H1 (cell line): ENCODE measurements at regions not wholly inside any gene's neighbourhood (a gene's known extent, or its start where the extent isn't known, plus 50 kb on each side); places are given as distances from the start of the nearest gene placed in this dataset.
A peak's percentile ranks its signal among the peaks of the same experiment; 100 is the strongest.

ENCODE experiments used
- CTCF ChIA-PET: fragments of 300-600 bp; sonication (Branson Sonifier 250); formaldehyde crosslinking; loops from one replicate; lab custom pipeline; 2021; ENCODE audit not compliant: partially characterized antibody; lab: Charles Lee
- POLR2A ChIA-PET: fragments of 300-600 bp; sonication (Branson Sonifier 250); formaldehyde crosslinking; loops from one replicate; lab custom pipeline; 2021; ENCODE audit warnings: inconsistent platforms; ENCODE audit not compliant: partially characterized antibody; lab: Charles Lee
- DNase-seq, 2 experiments: peaks; one replicate each; pipeline versions ENCODE4 v3.0.0 to v3.0.0-alpha.2; 2010 to 2022; ENCODE audit warnings: low spot score in 2 of 2, low read depth in 1 of 2, mixed read lengths in 1 of 2
- FAIRE-seq: peaks from 2 replicates; lab custom pipeline; 2011; peaks lifted over from hg19 to GRCh38; lab: Jason Lieb, UNC
- H2AFZ ChIP-seq: 2 replicates; pipeline ENCODE4 v1.8.1; 2012; ENCODE audit warnings: low read length, inconsistent platforms
- H2AK5ac ChIP-seq: 2 replicates; pipeline ENCODE4 v1.6.1; 2013; ENCODE audit warnings: low read depth, low read length
- H2BK120ac ChIP-seq: replicated peaks from 2 replicates; pipeline ENCODE3; 2013; ENCODE audit warnings: low read depth, low read length, inconsistent platforms
- H2BK12ac ChIP-seq: 2 replicates; pipeline ENCODE4 v1.6.1; 2013; ENCODE audit warnings: low read depth, low read length
- H2BK15ac ChIP-seq: 2 replicates; pipeline ENCODE4 v1.6.1; 2013; ENCODE audit warnings: low read length
- H2BK20ac ChIP-seq: 2 replicates; pipeline ENCODE4 v1.6.1; 2013; ENCODE audit warnings: low read length
- H2BK5ac ChIP-seq: 2 replicates; pipeline ENCODE4 v1.6.1; 2013; ENCODE audit warnings: low read depth, low read length
- H3K14ac ChIP-seq: 2 replicates; pipeline ENCODE4 v1.6.1; 2013; ENCODE audit warnings: inconsistent platforms; ENCODE audit not compliant: insufficient read length
- H3K18ac ChIP-seq: 2 replicates; pipeline ENCODE4 v1.6.1; 2013; ENCODE audit warnings: low read length; ENCODE audit errors: extremely low read depth
- H3K23ac ChIP-seq: 2 replicates; pipeline ENCODE4 v1.6.1; 2013; ENCODE audit warnings: inconsistent platforms; ENCODE audit not compliant: insufficient read length
- H3K23me2 ChIP-seq: 2 replicates; pipeline ENCODE4 v1.6.1; 2013; ENCODE audit warnings: low read depth, low read length
- H3K27ac ChIP-seq: 2 replicates; pipeline ENCODE4 v1.6.1; 2011; ENCODE audit warnings: low read depth, low read length, inconsistent platforms
- H3K27me3 ChIP-seq, 4 experiments: replicated peaks in 1 of 4; 1 replicate in 1 of 4; 2 replicates in 3 of 4; pipeline versions ENCODE4 v1.6.1 to v1.8.1; 2011 to 2013; ENCODE audit warnings: low read length in 3 of 4, mild to moderate bottlenecking in 3 of 4, inconsistent platforms in 2 of 4, mixed read lengths in 2 of 4, moderate library complexity in 1 of 4; ENCODE audit not compliant: control insufficient read depth in 3 of 4, insufficient read depth in 3 of 4; ENCODE audit errors: extremely low read depth in 1 of 4
- H3K36me3 ChIP-seq, 4 experiments: 2 replicates each; pipeline versions ENCODE4 v1.6.1 to v1.8.1; 2011 to 2013; ENCODE audit warnings: mild to moderate bottlenecking in 4 of 4, low read length in 3 of 4, moderate library complexity in 2 of 4, control low read depth in 1 of 4, inconsistent platforms in 1 of 4; ENCODE audit not compliant: insufficient read depth in 4 of 4, control insufficient read depth in 2 of 4
- H3K4ac ChIP-seq: replicated peaks from 2 replicates; pipeline ENCODE3; 2013; ENCODE audit warnings: low read length, low read depth, mixed read lengths, inconsistent platforms; ENCODE audit not compliant: insufficient read length
- H3K4me1 ChIP-seq, 4 experiments: replicated peaks in 1 of 4; 1 replicate in 1 of 4; 2 replicates in 3 of 4; pipeline versions ENCODE4 v1.6.1 to v1.8.1; 2011 to 2013; ENCODE audit warnings: low read length in 3 of 4, inconsistent platforms in 2 of 4, mixed read lengths in 1 of 4; ENCODE audit not compliant: insufficient read depth in 4 of 4, control insufficient read depth in 3 of 4
- H3K4me2 ChIP-seq, 2 experiments: 2 replicates each; pipeline versions ENCODE4 v1.6.1 to v1.8.1; 2011 to 2013; ENCODE audit warnings: low read depth in 2 of 2, low read length in 2 of 2, control low read depth in 1 of 2, inconsistent platforms in 1 of 2, mild to moderate bottlenecking in 1 of 2; ENCODE audit not compliant: insufficient read depth in 1 of 2
- H3K4me3 ChIP-seq, 4 experiments: fragments of 200-600, 300-600 bp in 1 of 4; sonication (generic), shearing (Covaris generic), sonication (Bioruptor Twin) in 1 of 4; 2 replicates each; pipeline versions ENCODE4 v1.5.1 to v1.8.1; 2011 to 2016; ENCODE audit warnings: low read length in 4 of 4, low read depth in 3 of 4, control low read depth in 2 of 4, inconsistent platforms in 2 of 4, mild to moderate bottlenecking in 2 of 4, mixed read lengths in 1 of 4, moderate library complexity in 1 of 4; ENCODE audit not compliant: insufficient read depth in 2 of 4; ENCODE audit errors: extremely low read depth in 1 of 4
- H3K56ac ChIP-seq: replicated peaks from 2 replicates; pipeline ENCODE3; 2013; ENCODE audit warnings: low read depth, mild to moderate bottlenecking, mixed read lengths, low read length, inconsistent platforms; ENCODE audit not compliant: insufficient read length
- H3K79me1 ChIP-seq: 2 replicates; pipeline ENCODE4 v1.6.1; 2013; ENCODE audit warnings: low read depth, low read length, control low read depth
- H3K79me2 ChIP-seq, 2 experiments: 2 replicates each; pipeline versions ENCODE4 v1.6.1 to v1.8.1; 2012 to 2013; ENCODE audit warnings: low read length in 2 of 2, mild to moderate bottlenecking in 2 of 2, inconsistent platforms in 1 of 2; ENCODE audit not compliant: insufficient read depth in 2 of 2, control insufficient read depth in 1 of 2
- H3K9ac ChIP-seq, 4 experiments: replicated peaks in 1 of 4; 1 replicate in 1 of 4; 2 replicates in 3 of 4; pipeline versions ENCODE4 v1.6.1 to v1.8.1; 2011 to 2013; ENCODE audit warnings: low read depth in 3 of 4, low read length in 3 of 4, control low read depth in 2 of 4, mild to moderate bottlenecking in 2 of 4, moderate library complexity in 2 of 4, inconsistent platforms in 1 of 4; ENCODE audit errors: extremely low read depth in 1 of 4
- H3K9me3 ChIP-seq, 2 experiments: 2 replicates each; pipeline versions ENCODE4 v1.6.1 to v1.8.1; 2012 to 2013; ENCODE audit warnings: mild to moderate bottlenecking in 2 of 2, moderate library complexity in 2 of 2, control low read depth in 1 of 2, inconsistent platforms in 1 of 2, low read depth in 1 of 2, low read length in 1 of 2, mixed read lengths in 1 of 2; ENCODE audit not compliant: insufficient read depth in 2 of 2
- H4K20me1 ChIP-seq, 2 experiments: replicated peaks in 1 of 2; 2 replicates each; pipeline versions ENCODE3 to v1.8.1; 2011 to 2013; ENCODE audit warnings: inconsistent platforms in 2 of 2, low read length in 2 of 2, mild to moderate bottlenecking in 1 of 2; ENCODE audit not compliant: insufficient read depth in 2 of 2, control insufficient read depth in 1 of 2
- H4K5ac ChIP-seq: 2 replicates; pipeline ENCODE4 v1.6.1; 2013; ENCODE audit warnings: low read length, low read depth, mixed read lengths, inconsistent platforms; ENCODE audit not compliant: insufficient read length
- H4K8ac ChIP-seq: 2 replicates; pipeline ENCODE4 v1.8.0; 2013; ENCODE audit warnings: mild to moderate bottlenecking, moderate library complexity, low read length, inconsistent platforms; ENCODE audit not compliant: insufficient read depth; ENCODE audit errors: extremely low read depth
- H4K91ac ChIP-seq: replicated peaks from 2 replicates; pipeline ENCODE3; 2013; ENCODE audit warnings: low read length, mixed read lengths, inconsistent platforms; ENCODE audit not compliant: insufficient read length
- CHD1 ChIP-seq: IDR thresholded peaks from 2 replicates; pipeline ENCODE4 v1.6.1; 2012; ENCODE audit warnings: low read depth, low read length, improper control_type of control experiment
- CREB1 ChIP-seq: IDR thresholded peaks from 2 replicates; pipeline ENCODE4 v1.6.1; 2012; ENCODE audit warnings: inconsistent platforms
- WGBS, 2 experiments: shearing (Covaris generic) in 1 of 2; methylation state at CpG; one replicate each; pipeline versions ENCODE4 v1.1.6 to v1.1.7; 2013 to 2015; ENCODE audit warnings: low lambda C conversion rate in 2 of 2, mixed read lengths in 2 of 2, inconsistent platforms in 1 of 2, low coverage in 1 of 2, missing lambda C conversion rate in 1 of 2; ENCODE audit not compliant: insufficient replicate concordance in 2 of 2, insufficient coverage in 1 of 2, insufficient read length in 1 of 2; ENCODE audit errors: extremely low coverage in 1 of 2, missing lambda C conversion rate in 1 of 2; 5-methylcytosine and 5-hydroxymethylcytosine counted together

- Histone ChIP-seq H3K79me1 (no peaks in the 10 kb centered on the region), H2BK5ac (no peak overlapping the region), H3K27me3 (no peaks in the 10 kb centered on the region), H2BK20ac (no peak overlapping the region; the same call in 1 of the 2 replicates), H4K8ac (no peak overlapping the region), H3K18ac (no peak overlapping the region), H3K4me2 (no peak overlapping the region), H2AK5ac (no peak overlapping the region), H2BK120ac (no peak overlapping the region), H2AFZ (0 out of 2 replicates have a peak overlapping the region, but pooled peaks have one; percentile 22), H3K23ac (no peak overlapping the region), H3K36me3 (no peaks in the 10 kb centered on the region), H3K27ac (no peak overlapping the region), H3K56ac (no peak overlapping the region), H3K79me2 (no peaks in the 10 kb centered on the region), H3K4me3 (no peak overlapping the region), H4K91ac (no peak overlapping the region), H3K4ac (no peak overlapping the region), H3K23me2 (no peaks in the 10 kb centered on the region), H3K9me3 (peaks cover 0 to 5% of the 10 kb centered on the region in 2 experiments; a peak in 2 of 4 replicates), H3K4me1 (no peaks in the 10 kb centered on the region), H4K20me1 (no peaks in the 10 kb centered on the region), H3K9ac (no peak overlapping the region), H2BK12ac (no peak overlapping the region), H4K5ac (no peak overlapping the region), H2BK15ac (no peak overlapping the region), H3K14ac (no peak overlapping the region)
- WGBS, 2 experiments, result 89% methylated on average over 2 of the region's 2 CpGs; no CpG with 5 or more reads in 1 of the 2 experiments
- DNase-seq (no peak), FAIRE-seq (no peak)
- ChIA-PET CTCF (interaction anchor here (0.6 to 3.0 kb wide), 5 partner anchors 127 to 738 kb away, joined by 3 to 9 read pairs (median 3); no protein-coding TSS in a partner anchor), POLR2A (interaction anchor here (1.0 kb wide), 1 partner anchor 12 kb away, joined by 5 read pairs; no protein-coding TSS in a partner anchor)
- TF ChIP-seq CREB1 (no peak), CHD1 (no peak)
These were observed 756.6 kb upstream of the GCFC2 start for GRCh38 chr2:76467326-76467725.
